Mesendoderm (in vitro differentiated cells): ENCODE measurements at regions not wholly inside any gene's neighbourhood (a gene's known extent, or its start where the extent isn't known, plus 50 kb on each side); places are given as distances from the start of the nearest gene placed in this dataset.

Experiments used
- DNase-seq: peaks from one replicate; pipeline ENCODE4 v3.0.0; 2013
- H2AK5ac ChIP-seq: 2 replicates; pipeline ENCODE4 v1.6.1; 2013; ENCODE audit warnings: low read length, inconsistent platforms
- H2BK120ac ChIP-seq: 2 replicates; pipeline ENCODE4 v1.6.1; 2013; ENCODE audit warnings: low read depth, mild to moderate bottlenecking, low read length, moderate library complexity, mixed read lengths
- H2BK15ac ChIP-seq: replicated peaks from 2 replicates; pipeline ENCODE4 v1.6.1; 2013; ENCODE audit warnings: low read depth, mild to moderate bottlenecking, moderate library complexity
- H2BK5ac ChIP-seq: 2 replicates; pipeline ENCODE4 v1.6.1; 2013; ENCODE audit warnings: low read length, inconsistent platforms
- H3K18ac ChIP-seq: 2 replicates; pipeline ENCODE4 v1.6.1; 2013; ENCODE audit warnings: mild to moderate bottlenecking, low read length, mixed read lengths
- H3K23ac ChIP-seq: one replicate; pipeline ENCODE4 v1.6.1; 2013; ENCODE audit warnings: low read length
- H3K27ac ChIP-seq: 2 replicates; pipeline ENCODE4 v1.5.1; 2013; ENCODE audit warnings: low read depth, mild to moderate bottlenecking, inconsistent platforms, low read length, moderate library complexity
- H3K27me3 ChIP-seq: 2 replicates; pipeline ENCODE4 v1.6.1; 2013; ENCODE audit warnings: low read length, control low read depth, mild to moderate bottlenecking, inconsistent platforms; ENCODE audit not compliant: insufficient read depth, poor library complexity
- H3K36me3 ChIP-seq: 2 replicates; pipeline ENCODE4 v1.6.1; 2013; ENCODE audit warnings: low read length, inconsistent platforms; ENCODE audit not compliant: control insufficient read depth, insufficient read depth
- H3K4ac ChIP-seq: one replicate; pipeline ENCODE4 v1.6.1; 2013; ENCODE audit warnings: low read depth, mild to moderate bottlenecking, low read length, moderate library complexity
- H3K4me1 ChIP-seq: 2 replicates; pipeline ENCODE4 v1.6.1; 2013; ENCODE audit warnings: low read depth, low read length, inconsistent platforms; ENCODE audit not compliant: control insufficient read depth
- H3K4me2 ChIP-seq: 2 replicates; pipeline ENCODE4 v1.6.1; 2013; ENCODE audit warnings: low read length
- H3K4me3 ChIP-seq: 2 replicates; pipeline ENCODE4 v1.5.1; 2013; ENCODE audit warnings: mild to moderate bottlenecking, low read length
- H3K56ac ChIP-seq: one replicate; pipeline ENCODE4 v1.6.1; 2013; ENCODE audit warnings: low read length
- H3K79me1 ChIP-seq: 2 replicates; pipeline ENCODE4 v1.6.1; 2013; ENCODE audit warnings: low read length, inconsistent platforms
- H3K79me2 ChIP-seq: 2 replicates; pipeline ENCODE4 v1.6.1; 2013; ENCODE audit warnings: mild to moderate bottlenecking, low read length; ENCODE audit not compliant: control insufficient read depth, insufficient read depth
- H3K9ac ChIP-seq: 2 replicates; pipeline ENCODE4 v1.6.1; 2013; ENCODE audit warnings: low read length, inconsistent platforms
- H4K5ac ChIP-seq: one replicate; pipeline ENCODE4 v1.6.1; 2013; ENCODE audit warnings: low read length
- H4K8ac ChIP-seq: one replicate; pipeline ENCODE4 v1.6.1; 2013; ENCODE audit warnings: low read depth, mild to moderate bottlenecking, control low read depth, low read length, moderate library complexity
- WGBS: extraction: QIAGEN DNeasy Blood & Tissue Kit; methylation state at CpG from one replicate; pipeline ENCODE4 v1.1.7; 2013; ENCODE audit warnings: low lambda C conversion rate, missing lambda C conversion rate; ENCODE audit not compliant: insufficient coverage; ENCODE audit errors: extremely low coverage; 5-methylcytosine and 5-hydroxymethylcytosine counted together

GRCh38 chr2:8204711-8205110 lies 477.1 kb upstream of the ID2 start:
- no peak overlapping the region for H2BK15ac ChIP-seq
- no peak overlapping the region for H3K4me2 ChIP-seq
- no peak overlapping the region for H3K4ac ChIP-seq
- no peak overlapping the region for H3K18ac ChIP-seq
- no peak for DNase-seq
- no peaks in the 10 kb centered on the region for H3K79me1 ChIP-seq
- no peak overlapping the region for H3K56ac ChIP-seq
- no peak overlapping the region for H2BK120ac ChIP-seq
- no peaks in the 10 kb centered on the region for H3K79me2 ChIP-seq
- H2BK5ac ChIP-seq = no peak overlapping the region
- no peak overlapping the region for H3K27ac ChIP-seq
- no peak overlapping the region for H4K8ac ChIP-seq
- H2AK5ac ChIP-seq = no peak overlapping the region
- H4K5ac ChIP-seq = no peak overlapping the region
- H3K27me3 ChIP-seq = no peaks in the 10 kb centered on the region
- H3K4me1 ChIP-seq = no peaks in the 10 kb centered on the region
- no CpG with 5 or more reads among the region's 2 CpGs for WGBS
- no peak overlapping the region for H3K23ac ChIP-seq
- H3K4me3 ChIP-seq = no peak overlapping the region
- no peaks in the 10 kb centered on the region for H3K36me3 ChIP-seq
- H3K9ac ChIP-seq = no peak overlapping the region

GRCh38 chr2:8209494-8209893 lies 472.4 kb upstream of the ID2 start:
- Histone ChIP-seq H3K36me3 (no peaks in the 10 kb centered on the region), H2BK5ac (no peak overlapping the region)

GRCh38 chr2:8211384-8211783 lies 470.5 kb upstream of the ID2 start:
- Histone ChIP-seq H2BK15ac (no peak overlapping the region), H3K79me1 (no peaks in the 10 kb centered on the region), H3K9ac (no peak overlapping the region), H3K23ac (no peak overlapping the region), H4K5ac (no peak overlapping the region), H3K4ac (no peak overlapping the region), H2BK5ac (no peak overlapping the region), H3K27me3 (no peaks in the 10 kb centered on the region), H3K27ac (no peak overlapping the region), H2BK120ac (no peak overlapping the region), H3K56ac (no peak overlapping the region), H3K36me3 (no peaks in the 10 kb centered on the region), H3K79me2 (no peaks in the 10 kb centered on the region), H4K8ac (no peak overlapping the region), H3K4me1 (no peaks in the 10 kb centered on the region), H3K18ac (no peak overlapping the region), H3K4me2 (no peak overlapping the region), H2AK5ac (no peak overlapping the region), H3K4me3 (no peak overlapping the region)
- DNase-seq = no peak
- WGBS = no CpG with 5 or more reads among the region's 3 CpGs

More at GRCh38 chr2:8209494-8209893, 472.4 kb upstream of the ID2 start:
- H2AK5ac ChIP-seq = no peak overlapping the region
- H3K23ac ChIP-seq = no peak overlapping the region
- no peaks in the 10 kb centered on the region for H3K79me1 ChIP-seq
- no peak overlapping the region for H3K4me3 ChIP-seq
- no peaks in the 10 kb centered on the region for H3K4me1 ChIP-seq
- no peak overlapping the region for H3K4me2 ChIP-seq
- no peak for DNase-seq
- no peak overlapping the region for H3K27ac ChIP-seq
- no peak overlapping the region for H3K9ac ChIP-seq
- no peak overlapping the region for H3K56ac ChIP-seq
- H3K27me3 ChIP-seq = no peaks in the 10 kb centered on the region
- no peak overlapping the region for H3K4ac ChIP-seq
- no peak overlapping the region for H2BK15ac ChIP-seq
- H3K18ac ChIP-seq = no peak overlapping the region
- no peak overlapping the region for H2BK120ac ChIP-seq
- WGBS = no CpG with 5 or more reads among the region's 2 CpGs
- no peak overlapping the region for H4K5ac ChIP-seq
- H3K79me2 ChIP-seq = no peaks in the 10 kb centered on the region
- H4K8ac ChIP-seq = no peak overlapping the region

- no peaks in the 10 kb centered on the region for H3K79me1 ChIP-seq
- H3K23ac ChIP-seq = no peak overlapping the region
- no peak overlapping the region for H3K56ac ChIP-seq
- H2AK5ac ChIP-seq = no peak overlapping the region
- H3K4me1 ChIP-seq = no peaks in the 10 kb centered on the region
- no peak overlapping the region for H2BK5ac ChIP-seq
- no peak overlapping the region for H2BK15ac ChIP-seq
- H3K27me3 ChIP-seq = no peaks in the 10 kb centered on the region
- no peaks in the 10 kb centered on the region for H3K36me3 ChIP-seq
- H3K4me2 ChIP-seq = no peak overlapping the region
- no peaks in the 10 kb centered on the region for H3K79me2 ChIP-seq
- H2BK120ac ChIP-seq = no peak overlapping the region
- no peak overlapping the region for H3K4me3 ChIP-seq
- H3K9ac ChIP-seq = no peak overlapping the region
- no peak overlapping the region for H3K4ac ChIP-seq
- H3K27ac ChIP-seq = no peak overlapping the region
- no peak overlapping the region for H4K5ac ChIP-seq
- H3K18ac ChIP-seq = no peak overlapping the region
- H4K8ac ChIP-seq = no peak overlapping the region
- DNase-seq = no peak
- no CpG with 5 or more reads among the region's 3 CpGs for WGBS
These were observed 469.6 kb upstream of the ID2 start for GRCh38 chr2:8212239-8212638.

- H3K56ac ChIP-seq = no peak overlapping the region
- no peaks in the 10 kb centered on the region for H3K79me1 ChIP-seq
- H4K8ac ChIP-seq = no peak overlapping the region
- H3K4me2 ChIP-seq = no peak overlapping the region
- H3K36me3 ChIP-seq = no peaks in the 10 kb centered on the region
- WGBS = no CpG with 5 or more reads among the region's 4 CpGs
- H3K79me2 ChIP-seq = no peaks in the 10 kb centered on the region
- no peaks in the 10 kb centered on the region for H3K4me1 ChIP-seq
- H3K23ac ChIP-seq = no peak overlapping the region
- H3K27ac ChIP-seq = no peak overlapping the region
- no peak overlapping the region for H3K4ac ChIP-seq
- H3K4me3 ChIP-seq = no peak overlapping the region
- H2BK15ac ChIP-seq = no peak overlapping the region
- no peak overlapping the region for H3K18ac ChIP-seq
- H4K5ac ChIP-seq = no peak overlapping the region
- no peak overlapping the region for H2AK5ac ChIP-seq
- H2BK120ac ChIP-seq = no peak overlapping the region
- no peak for DNase-seq
- no peaks in the 10 kb centered on the region for H3K27me3 ChIP-seq
- H3K9ac ChIP-seq = no peak overlapping the region
- H2BK5ac ChIP-seq = no peak overlapping the region
These were observed 467.7 kb upstream of the ID2 start for GRCh38 chr2:8214036-8214615.

- H2BK120ac ChIP-seq = no peak overlapping the region
These were observed 466.5 kb upstream of the ID2 start for GRCh38 chr2:8215159-8215863.

More at GRCh38 chr2:8215159-8215863, 466.5 kb upstream of the ID2 start:
- no peak overlapping the region for H3K56ac ChIP-seq
- no peak overlapping the region for H3K9ac ChIP-seq
- no peak overlapping the region for H4K8ac ChIP-seq
- no peak overlapping the region for H3K4ac ChIP-seq
- no peaks in the 10 kb centered on the region for H3K79me1 ChIP-seq
- H3K27ac ChIP-seq = no peak overlapping the region
- H4K5ac ChIP-seq = no peak overlapping the region
- no peak for DNase-seq
- no peaks in the 10 kb centered on the region for H3K4me1 ChIP-seq
- H3K27me3 ChIP-seq = no peaks in the 10 kb centered on the region
- no peaks in the 10 kb centered on the region for H3K36me3 ChIP-seq
- H3K18ac ChIP-seq = no peak overlapping the region
- H2AK5ac ChIP-seq = no peak overlapping the region
- no peaks in the 10 kb centered on the region for H3K79me2 ChIP-seq
- WGBS = no CpG with 5 or more reads among the region's 5 CpGs
- H3K4me2 ChIP-seq = no peak overlapping the region
- no peak overlapping the region for H2BK5ac ChIP-seq
- no peak overlapping the region for H3K4me3 ChIP-seq
- no peak overlapping the region for H3K23ac ChIP-seq
- no peak overlapping the region for H2BK15ac ChIP-seq
